K562 (cell line): ENCODE measurements at regions not wholly inside any gene's neighbourhood (a gene's known extent, or its start where the extent isn't known, plus 50 kb on each side); places are given as distances from the start of the nearest gene placed in this dataset.
A peak's percentile ranks its signal among the peaks of the same experiment; 100 is the strongest.

Source experiments
- ATAC-seq: fragments of 200-7000 bp; cut with Tn5 transposase; 3 replicates; pipeline ENCODE4 v1.9.1; 2020; ENCODE audit warnings: moderate library complexity
- BruUV-seq: library from RNA; stranded (reverse); fragments of 400-500 nt; replicated peaks from 2 replicates; lab custom pipeline; 2021; lab: Mats Ljungman, UMichigan
- CTCF ChIA-PET: fragments of 300-600 bp; formaldehyde crosslinking; extraction: SDS; loops from one replicate; lab custom pipeline; 2021; ENCODE audit warnings: low intra/inter-chr PET ratio; lab: Yijun Ruan, JAX
- POLR2A ChIA-PET: fragments of 300-600, 350-650 bp; sonication (Branson Sonifier 250); formaldehyde crosslinking; extraction: SDS; loops from one replicate; lab custom pipeline; 2021; ENCODE audit warnings: antibody characterized with exemption, inconsistent platforms; lab: Yijun Ruan, JAX
- DNase-seq, 4 experiments: peaks; one replicate each; pipeline versions ENCODE4 v3.0.0 to v3.0.0-alpha.2; 2011 to 2018; ENCODE audit warnings: low spot score in 3 of 4, mixed read lengths in 3 of 4; ENCODE audit errors: extremely low read depth in 1 of 4
- FAIRE-seq: peaks from 2 replicates; lab custom pipeline; 2011; peaks lifted over from hg19 to GRCh38; lab: Jason Lieb, UNC
- H2AFZ ChIP-seq: 2 replicates; pipeline ENCODE4 v1.6.0; 2011; ENCODE audit warnings: low read depth, low read length, control low read depth, inconsistent platforms
- H3K27ac ChIP-seq: fragments of 200-600 bp; 3 replicates; pipeline ENCODE4 v1.8.0; 2011; ENCODE audit warnings: low read depth, mild to moderate bottlenecking, control low read depth, inconsistent platforms, low read length, moderate library complexity, mixed read lengths; ENCODE audit errors: extremely low read depth
- H3K27me3 ChIP-seq, 2 experiments: fragments of 300-600 bp in 1 of 2; 2 replicates in 1 of 2; 3 replicates in 1 of 2; pipeline versions ENCODE4 v1.6.0 to v1.8.0; 2011; ENCODE audit warnings: inconsistent platforms in 2 of 2, low read length in 2 of 2, mild to moderate bottlenecking in 1 of 2, mixed read lengths in 1 of 2, moderate library complexity in 1 of 2; ENCODE audit not compliant: control insufficient read depth in 2 of 2, insufficient read depth in 2 of 2
- H3K36me3 ChIP-seq: fragments of 300-600 bp; 3 replicates; pipeline ENCODE4 v1.8.0; 2011; ENCODE audit warnings: mild to moderate bottlenecking, low read length, inconsistent platforms; ENCODE audit not compliant: control insufficient read depth, insufficient read depth
- H3K4me1 ChIP-seq, 2 experiments: fragments of 200-600 bp in 1 of 2; replicated peaks in 1 of 2; 2 replicates in 1 of 2; 3 replicates in 1 of 2; pipeline versions ENCODE4 v1.5.1 to v1.8.0; 2011; ENCODE audit warnings: inconsistent platforms in 2 of 2, low read length in 2 of 2, mild to moderate bottlenecking in 1 of 2, mixed read lengths in 1 of 2, moderate library complexity in 1 of 2; ENCODE audit not compliant: control insufficient read depth in 2 of 2, insufficient read depth in 2 of 2
- H3K4me2 ChIP-seq: 2 replicates; pipeline ENCODE4 v1.6.1; 2011; ENCODE audit warnings: low read length, control low read depth, inconsistent platforms, mixed read lengths; ENCODE audit not compliant: insufficient read depth
- H3K4me3 ChIP-seq: fragments of 200-600 bp; sonication (generic), shearing (Covaris generic); 2 replicates; pipeline ENCODE4 v1.5.1; 2016; ENCODE audit warnings: control low read depth, inconsistent platforms
- H3K79me2 ChIP-seq: fragments of 200-600 bp; 3 replicates; pipeline ENCODE4 v1.8.0; 2011; ENCODE audit warnings: low read length, inconsistent platforms; ENCODE audit not compliant: control insufficient read depth, insufficient read depth
- H3K9ac ChIP-seq, 2 experiments: 2 replicates each; pipeline versions ENCODE4 v1.6.0 to v1.6.1; 2011; ENCODE audit warnings: low read depth in 2 of 2, low read length in 2 of 2, control low read depth in 1 of 2, inconsistent platforms in 1 of 2, mild to moderate bottlenecking in 1 of 2, mixed read lengths in 1 of 2; ENCODE audit not compliant: insufficient read depth in 1 of 2
- H3K9me1 ChIP-seq: one replicate; pipeline ENCODE4 v1.6.0; 2011; ENCODE audit warnings: inconsistent platforms, mild to moderate bottlenecking, low read length, moderate library complexity; ENCODE audit not compliant: control insufficient read depth, insufficient read depth
- H3K9me3 ChIP-seq: replicated peaks from 2 replicates; pipeline ENCODE4 v1.5.1; 2011; ENCODE audit warnings: low read depth, low read length, inconsistent platforms; ENCODE audit not compliant: control insufficient read depth, insufficient read depth
- H4K20me1 ChIP-seq: replicated peaks from 2 replicates; pipeline ENCODE4 v1.6.1; 2011; ENCODE audit warnings: low read length, inconsistent platforms, mixed read lengths; ENCODE audit not compliant: control insufficient read depth, insufficient read depth
- ARID4B ChIP-seq: sonication (generic); formaldehyde crosslinking; IDR thresholded peaks from 2 replicates; pipeline ENCODE4 v1.8.0; 2022; ENCODE audit warnings: mild to moderate bottlenecking, missing genetic modification reagents
- ATF6 ChIP-seq: sonication (generic); formaldehyde crosslinking; IDR thresholded peaks from 2 replicates; pipeline ENCODE4 v1.4.0; 2020; ENCODE audit warnings: mild to moderate bottlenecking, missing genetic modification reagents
- CTCF ChIP-seq, 3 experiments: IDR thresholded peaks in 2 of 3; conservative IDR thresholded peaks in 1 of 3; 2 replicates each; pipeline ENCODE4 v1.5.1; 2011 to 2012; ENCODE audit warnings: low read length in 3 of 3, mild to moderate bottlenecking in 3 of 3, control low read depth in 2 of 3, improper control_type of control experiment in 1 of 3, inconsistent platforms in 1 of 3, low read depth in 1 of 3, mixed read lengths in 1 of 3, moderate library complexity in 1 of 3; ENCODE audit not compliant: insufficient read depth in 2 of 3
- GABPA ChIP-seq: fragments of 200-800 bp; sonication (Bioruptor generic); conservative IDR thresholded peaks from 2 replicates; pipeline ENCODE4 v1.6.1; 2016; ENCODE audit warnings: low read depth, missing genetic modification characterization, missing compliant biosample characterization
- MEIS2 ChIP-seq: fragments of 450-650 bp; IDR thresholded peaks from 2 replicates; pipeline ENCODE4 v1.6.1; 2014; ENCODE audit warnings: mild to moderate bottlenecking; ENCODE audit not compliant: partially characterized antibody
- SRF ChIP-seq, 2 experiments: fragments of 250-450, 450-650 bp in 1 of 2; sonication (Bioruptor Pico) in 1 of 2; sonication (generic) in 1 of 2; formaldehyde crosslinking; IDR thresholded peaks; 2 replicates each; pipeline versions ENCODE4 v1.5.0 to v1.5.1; 2020 to 2022; ENCODE audit warnings: mild to moderate bottlenecking in 1 of 2, missing genetic modification reagents in 1 of 2
- WGBS: fragments of 100-300 bp; shearing (Covaris generic); methylation state at CpG from one replicate; pipeline ENCODE4 v1.1.6; 2016; ENCODE audit warnings: low coverage, mixed read lengths; ENCODE audit not compliant: insufficient coverage; ENCODE audit errors: missing lambda C conversion rate; 5-methylcytosine and 5-hydroxymethylcytosine counted together
- in situ Hi-C: fragments of 300-500 bp; cut with MboI; formaldehyde crosslinking; loops from 4 replicates; pipeline ENCODE4 v1.15.0; 2018; ENCODE audit warnings: inconsistent platforms, mixed read lengths
- intact Hi-C: fragments of 100-400 bp; cut with micrococcal nuclease; formaldehyde crosslinking; loops from 2 replicates; pipeline ENCODE4 v1.14.2; 2022

GRCh38 chr16:66274335-66275110 lies 92.0 kb upstream of the CDH5 start:
- H3K4me3 ChIP-seq, result no peak overlapping the region
- ChIA-PET CTCF (no interaction called here), POLR2A (no interaction called here)
- H2AFZ ChIP-seq, result no peak overlapping the region
- FAIRE-seq, result no peak
- H3K9me1 ChIP-seq, result no peaks in the 10 kb centered on the region
- TF ChIP-seq CTCF (IDR thresholded peaks at IDR 0.05 in 2 of 3, conservative IDR thresholded peaks at IDR 0.05 in 1 of 3; ENCODE audit: insufficient read depth in 2 of 3, low read depth in 1 of 3, low read length in 3 of 3) (peak in 2 of 3 experiments; percentile 24 to 40; a peak in 3 of 6 replicates), GABPA (tag) (no peak), ATF6 (CRISPR knock-in tag) (no peak), SRF (CRISPR knock-in tag; IDR thresholded peaks at IDR 0.05) (peak in 1 of 2 experiments; percentile 78; a peak in 2 of 4 replicates), ARID4B (no peak), MEIS2 (peak; percentile 65)
- no peak overlapping the region for H3K9ac ChIP-seq
- H3K36me3 ChIP-seq, result no peaks in the 10 kb centered on the region
- intact Hi-C loops, result loop anchor here (1.0 kb wide), 1 partner anchor 41 kb away; no protein-coding TSS in a partner anchor
- peaks cover 0 to 7% of the 10 kb centered on the region in 2 experiments; a peak in 2 of 5 replicates for H3K4me1 ChIP-seq
- peak; percentile 64 for ATAC-seq
- DNase-seq, result peak in 2 of 4 experiments; percentile 14 to 22
- BruUV-seq, result no TSS peak
- no peaks in the 10 kb centered on the region for H3K79me2 ChIP-seq
- no peaks in the 10 kb centered on the region for H4K20me1 ChIP-seq
- in situ Hi-C loops, result no loop called here
- no peak overlapping the region for H3K4me2 ChIP-seq
- no peaks in the 10 kb centered on the region; the same call in 1 of the 2 replicates for H3K9me3 ChIP-seq
- no peaks in the 10 kb centered on the region for H3K27me3 ChIP-seq
- no peak overlapping the region for H3K27ac ChIP-seq
- WGBS, result 16% methylated on average over 9 of the region's 9 CpGs
